IPS-NIHi7 (cell line): ENCODE measurements at regions not wholly inside any gene's neighbourhood (a gene's known extent, or its start where the extent isn't known, plus 50 kb on each side); places are given as distances from the start of the nearest gene placed in this dataset.
A peak's percentile ranks its signal among the peaks of the same experiment; 100 is the strongest.

Source experiments
- DNase-seq: peaks from one replicate; pipeline ENCODE4 v3.0.0; 2012; ENCODE audit warnings: mixed read lengths; ENCODE audit errors: extremely low spot score

- DNase-seq = no peak
These were observed 521.9 kb downstream of the KLF5 start for GRCh38 chr13:73580513-73581267.

- DNase-seq = no peak
These were observed 520.9 kb downstream of the KLF5 start for GRCh38 chr13:73579574-73580274.

- DNase-seq = no peak
These were observed 519.6 kb downstream of the KLF5 start for GRCh38 chr13:73578251-73578875.

DNA sequence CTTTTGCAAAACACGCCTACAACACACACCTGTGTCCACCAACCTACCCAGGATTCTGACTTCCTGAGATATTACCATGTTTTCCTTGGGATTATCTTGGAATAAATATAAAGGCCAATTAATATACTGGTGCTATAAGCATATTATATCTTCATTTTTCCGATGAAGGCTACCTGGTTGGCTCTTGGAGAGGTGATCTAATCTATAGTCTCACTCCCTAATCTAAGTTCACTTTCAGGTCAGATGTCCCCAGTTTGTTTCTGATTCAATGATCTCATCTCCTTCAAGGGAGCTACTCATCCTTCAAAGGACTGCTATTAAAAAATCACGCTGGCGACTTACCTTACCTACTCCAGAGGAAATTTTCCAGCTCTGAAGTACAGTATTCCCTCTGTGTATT is 517.5 kb downstream of the KLF5 start:
- no peak for DNase-seq

DNA sequence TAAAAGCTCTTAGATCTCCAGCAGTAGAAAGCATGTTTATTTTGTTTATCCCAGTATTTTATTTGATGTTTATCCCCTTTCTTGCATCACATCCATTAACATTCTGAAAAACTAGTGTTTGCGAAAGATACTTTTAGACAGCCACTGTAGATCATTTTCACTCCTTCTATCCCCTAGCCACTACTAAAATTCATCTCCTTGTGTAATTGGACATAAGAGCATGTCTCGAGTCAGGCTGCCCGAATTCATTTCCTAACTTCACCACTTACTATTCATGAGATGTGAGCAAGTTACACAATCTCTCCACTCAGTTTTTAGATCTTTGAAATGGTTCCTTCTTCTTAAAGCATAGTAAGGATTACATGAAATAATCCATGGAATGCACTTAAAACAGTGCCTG is 514.0 kb downstream of the KLF5 start:
- no peak for DNase-seq

GRCh38 chr13:73571376-73571775 is 512.6 kb downstream of the KLF5 start:
- DNase-seq = no peak

GRCh38 chr13:73556902-73557301 is 498.1 kb downstream of the KLF5 start:
- DNase-seq = no peak

GRCh38 chr13:73556128-73556527 is 497.3 kb downstream of the KLF5 start:
- no peak for DNase-seq

- no peak for DNase-seq
These were observed 492.9 kb downstream of the KLF5 start for GRCh38 chr13:73551736-73552135.

- no peak for DNase-seq
These were observed 490.9 kb downstream of the KLF5 start for GRCh38 chr13:73549717-73550116.

DNA sequence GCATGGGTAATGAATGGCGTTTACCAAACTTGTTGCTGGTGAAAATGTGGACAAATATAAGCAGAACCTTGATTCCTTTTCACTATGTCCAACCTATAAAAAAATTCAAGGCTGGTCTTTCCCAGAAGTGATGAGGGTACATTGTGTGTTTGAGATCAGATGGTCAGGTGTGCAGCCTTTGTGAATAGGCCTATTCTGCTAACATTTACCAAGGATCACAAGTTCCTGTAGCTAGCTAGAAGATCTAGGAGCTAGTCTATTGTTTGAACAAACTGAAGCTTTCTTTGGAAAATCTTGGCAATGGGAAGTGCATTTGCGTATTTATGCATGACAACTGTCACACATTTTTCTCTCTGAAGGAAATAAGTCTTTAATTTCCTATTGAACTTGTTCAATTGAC is 489.6 kb downstream of the KLF5 start:
- no peak for DNase-seq

DNA sequence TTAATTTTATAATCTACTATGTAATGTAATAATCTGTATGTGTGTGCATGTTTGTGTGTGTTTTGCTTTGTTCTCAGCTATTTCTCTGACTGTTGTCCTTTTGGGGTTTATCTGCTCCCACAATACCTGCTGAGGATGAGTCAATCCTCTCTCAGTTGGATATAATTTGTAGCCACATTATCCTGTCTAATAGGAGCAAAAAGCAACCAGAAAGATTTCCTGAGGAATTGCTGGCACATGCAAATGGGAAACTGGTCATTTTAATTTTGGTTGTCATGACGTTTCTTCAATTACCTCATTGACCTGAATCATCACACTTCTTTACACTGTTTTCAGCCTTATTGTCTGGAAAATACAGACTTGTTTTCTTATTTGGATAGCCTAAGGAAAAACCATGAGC is 488.4 kb downstream of the KLF5 start:
- no peak for DNase-seq

DNA sequence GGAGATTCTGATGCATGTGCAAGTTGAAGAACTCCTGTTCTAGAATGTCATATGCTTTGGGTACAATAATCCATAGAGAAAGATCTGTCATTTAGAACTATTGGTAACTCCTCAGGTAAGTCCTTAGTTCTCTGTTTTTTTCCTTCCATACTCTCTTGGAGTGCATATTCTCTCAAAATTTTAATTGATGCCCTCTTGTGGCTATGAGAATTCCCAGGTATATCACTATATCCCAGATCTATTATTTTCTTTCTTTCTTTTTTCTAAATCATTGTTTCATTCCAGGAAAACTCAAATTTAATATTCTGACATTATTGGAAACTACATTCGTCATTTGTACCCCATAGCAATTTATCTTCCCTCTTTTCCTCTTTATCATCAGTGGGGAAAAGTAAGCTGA is 485.4 kb downstream of the KLF5 start:
- DNase-seq = no peak

DNA sequence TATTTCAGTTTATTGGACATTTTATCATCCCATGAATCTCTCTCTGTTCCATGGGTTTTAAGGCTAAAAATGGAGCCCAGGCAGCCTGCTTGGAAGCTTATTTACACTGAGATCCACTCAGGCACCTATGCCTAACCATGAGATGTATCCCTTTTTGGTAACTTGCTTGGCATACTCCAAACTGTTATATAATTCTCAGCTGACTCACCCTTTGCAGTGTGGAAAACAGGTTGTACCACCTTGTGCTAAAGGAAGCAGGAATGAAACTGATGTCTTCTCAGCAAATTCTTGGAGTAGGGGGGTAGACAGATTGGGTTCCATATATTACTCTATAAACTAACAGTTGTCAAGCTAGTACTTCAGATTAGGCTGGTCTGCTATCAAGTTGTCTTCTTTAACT is 483.6 kb downstream of the KLF5 start:
- DNase-seq = no peak

DNA sequence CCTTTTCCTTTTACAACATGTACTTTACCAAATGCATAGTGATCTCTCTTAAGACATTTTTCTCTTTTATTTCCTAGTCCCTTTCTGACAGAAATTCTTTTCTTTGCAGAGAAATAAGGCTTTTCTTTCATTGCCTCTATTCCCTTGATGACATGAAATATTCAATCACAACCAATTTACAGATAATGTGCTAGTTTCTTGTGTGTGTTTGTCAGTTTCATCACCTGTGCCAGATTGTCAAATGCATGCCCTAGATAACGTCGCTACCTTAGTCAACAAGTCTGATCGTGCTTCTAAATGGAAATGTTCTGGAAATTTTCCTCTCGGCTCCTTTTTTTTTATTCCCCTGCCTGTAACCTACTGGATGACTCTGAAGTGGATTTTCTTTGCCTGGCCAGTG is 478.1 kb downstream of the KLF5 start:
- no peak for DNase-seq

DNA sequence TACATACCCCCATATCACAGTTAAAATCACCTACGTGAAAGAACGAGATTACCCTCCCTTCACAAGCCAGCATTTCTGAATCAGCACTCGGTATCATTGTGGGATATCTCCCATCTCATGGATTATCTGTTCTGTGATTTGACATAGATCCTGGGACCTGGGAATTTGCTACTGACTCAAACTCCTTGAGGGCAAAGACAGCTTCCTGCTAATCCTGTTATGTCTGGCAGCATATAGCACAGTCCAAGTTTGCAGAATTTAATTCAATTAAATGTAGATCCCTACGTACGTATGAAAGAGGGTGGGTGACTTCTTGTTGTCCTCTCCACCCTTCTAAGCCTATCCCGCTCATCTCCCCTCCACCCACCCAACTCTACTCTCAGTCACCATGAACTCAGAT is 476.5 kb downstream of the KLF5 start:
- DNase-seq = no peak

GRCh38 chr13:73532987-73533510 is 474.2 kb downstream of the KLF5 start:
- no peak for DNase-seq

GRCh38 chr13:73532582-73532981 is 473.8 kb downstream of the KLF5 start:
- DNase-seq = no peak

DNA sequence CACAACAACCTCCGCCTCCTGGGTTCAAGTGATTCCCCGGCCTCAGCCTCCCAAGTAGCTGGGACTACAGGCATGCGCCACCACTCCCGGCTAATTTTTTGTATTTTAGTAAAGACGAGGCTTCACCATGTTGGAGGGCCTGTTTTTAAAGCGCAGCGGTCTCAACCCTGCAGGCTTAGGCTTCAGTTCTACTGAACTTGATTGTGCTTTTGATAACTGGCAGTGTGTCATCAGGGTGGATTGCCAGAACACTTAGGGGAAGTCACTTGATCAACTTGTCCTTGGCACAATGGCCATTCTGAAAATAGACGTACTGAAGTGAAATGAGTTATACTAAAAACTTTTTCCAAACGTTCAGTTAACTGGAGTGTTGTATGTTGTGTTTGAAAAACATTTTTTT is 472.2 kb downstream of the KLF5 start:
- DNase-seq = no peak

- DNase-seq = peak; percentile 19
These were observed 464.1 kb downstream of the KLF5 start for GRCh38 chr13:73522937-73523336.

DNA sequence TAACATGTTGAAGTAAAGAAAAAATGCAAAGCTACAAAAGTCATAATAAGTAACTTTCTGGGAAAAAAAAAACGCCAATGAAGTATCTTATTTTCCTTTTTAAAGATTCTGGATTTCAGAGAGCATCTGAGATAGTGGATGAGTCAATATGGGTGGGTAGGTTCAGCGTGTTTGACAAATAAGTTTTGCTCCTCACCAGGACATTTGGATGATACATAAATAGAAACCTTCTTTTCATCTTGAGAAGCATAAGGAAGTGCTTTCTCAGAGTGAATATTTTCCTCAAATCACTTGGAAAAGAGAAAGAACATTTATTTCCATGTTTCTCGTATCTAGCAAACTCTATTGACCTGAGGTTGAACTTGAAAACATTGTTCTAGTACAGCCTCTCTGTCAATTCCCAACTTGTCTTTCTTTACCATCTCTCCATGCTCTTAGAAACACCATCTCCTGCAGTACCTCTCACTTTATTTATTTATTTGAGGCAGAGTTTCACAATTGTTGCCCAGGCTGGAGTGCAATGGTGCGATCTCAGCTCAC is 463.2 kb downstream of the KLF5 start:
- no peak for DNase-seq

GRCh38 chr13:73521290-73521624 is 462.5 kb downstream of the KLF5 start:
- no peak for DNase-seq
